ENCODE measurements at regions not wholly inside any gene's neighbourhood (a gene's known extent, or its start where the extent isn't known, plus 50 kb on each side); places are given as distances from the start of the nearest gene placed in this dataset.
A peak's percentile ranks its signal among the peaks of the same experiment; 100 is the strongest.

GRCh38 chr12:72110937-72111650 is 161.1 kb upstream of the TRHDE start:
- no peak overlapping the region for H3K9ac ChIP-seq (ENCODE audit: insufficient read depth, low read length)
- no peaks in the 10 kb centered on the region for H3K27me3 ChIP-seq (ENCODE audit: control insufficient read depth, insufficient read depth, low read length)
- no peaks in the 10 kb centered on the region for H4K20me1 ChIP-seq (ENCODE audit: control insufficient read depth, extremely low read depth, insufficient read depth, low read length)
- DNase-seq (ENCODE audit: low read depth in 2 of 2) = no peak
- no peaks in the 10 kb centered on the region for H3K4me1 ChIP-seq (ENCODE audit: control insufficient read depth, extremely low read depth, insufficient read depth, low read length)
- H3K27ac ChIP-seq (ENCODE audit: insufficient read depth, low read length) = no peak overlapping the region
- no peaks in the 10 kb centered on the region for H3K36me3 ChIP-seq (ENCODE audit: control insufficient read depth, insufficient read depth, low read length)
- no peaks in the 10 kb centered on the region for H3K9me3 ChIP-seq (ENCODE audit: control insufficient read depth, insufficient read depth, low read depth, low read length)
- H3K79me2 ChIP-seq (ENCODE audit: control insufficient read depth, insufficient read depth, low read length) = no peaks in the 10 kb centered on the region
- H3K4me2 ChIP-seq (ENCODE audit: extremely low read depth, insufficient read depth, low read length) = no peak overlapping the region
- no peak overlapping the region for H3K4me3 ChIP-seq (replicated peaks in 1 of 4; ENCODE audit: control extremely low read depth in 1 of 4, insufficient read depth in 1 of 4, low read depth in 3 of 4, low read length in 4 of 4)
- H2AFZ ChIP-seq (ENCODE audit: low read length) = no peak overlapping the region
- no peak for TF ChIP-seq EZH2 (IDR thresholded peaks at IDR 0.05; ENCODE audit: low read length, missing control alignments)
- no peak for TF ChIP-seq CTCF (conservative IDR thresholded peaks at IDR 0.05 in 1 of 2, IDR thresholded peaks at IDR 0.05 in 1 of 2; ENCODE audit: low read depth in 1 of 2, low read length in 2 of 2)

DNA sequence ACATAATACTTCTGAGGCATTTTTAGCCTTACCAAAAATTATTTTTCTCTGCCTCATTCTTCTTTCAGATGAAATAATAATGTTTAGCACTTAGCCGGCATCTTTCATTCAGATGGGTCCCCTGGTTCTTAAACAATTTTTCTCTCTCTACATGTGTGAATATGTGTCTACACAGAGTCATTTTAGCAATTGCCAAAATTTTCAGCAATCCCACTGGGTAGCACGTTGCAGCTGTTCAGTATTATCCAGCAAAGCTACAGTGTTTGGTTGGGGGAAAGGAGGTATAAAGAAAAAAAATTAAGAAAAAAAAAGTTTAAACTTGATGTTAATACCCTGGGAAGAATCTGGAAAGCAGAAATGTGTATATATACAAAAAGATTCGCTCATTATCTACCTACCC is 160.5 kb upstream of the TRHDE start:
- Histone ChIP-seq H3K27ac (ENCODE audit: insufficient read depth, low read length) (no peak overlapping the region), H3K79me2 (ENCODE audit: control insufficient read depth, insufficient read depth, low read length) (no peaks in the 10 kb centered on the region), H2AFZ (ENCODE audit: low read length) (no peak overlapping the region), H3K9me3 (ENCODE audit: control insufficient read depth, insufficient read depth, low read depth, low read length) (no peaks in the 10 kb centered on the region), H3K4me1 (ENCODE audit: control insufficient read depth, extremely low read depth, insufficient read depth, low read length) (no peaks in the 10 kb centered on the region), H3K27me3 (ENCODE audit: control insufficient read depth, insufficient read depth, low read length) (no peaks in the 10 kb centered on the region), H3K4me2 (ENCODE audit: extremely low read depth, insufficient read depth, low read length) (no peak overlapping the region), H3K36me3 (ENCODE audit: control insufficient read depth, insufficient read depth, low read length) (no peaks in the 10 kb centered on the region), H4K20me1 (ENCODE audit: control insufficient read depth, extremely low read depth, insufficient read depth, low read length) (no peaks in the 10 kb centered on the region), H3K4me3 (replicated peaks in 1 of 4; ENCODE audit: control extremely low read depth in 1 of 4, insufficient read depth in 1 of 4, low read depth in 3 of 4, low read length in 4 of 4) (no peak overlapping the region), H3K9ac (ENCODE audit: insufficient read depth, low read length) (no peak overlapping the region)
- no peak for TF ChIP-seq CTCF (conservative IDR thresholded peaks at IDR 0.05 in 1 of 2, IDR thresholded peaks at IDR 0.05 in 1 of 2; ENCODE audit: low read depth in 1 of 2, low read length in 2 of 2)
- no peak for TF ChIP-seq EZH2 (IDR thresholded peaks at IDR 0.05; ENCODE audit: low read length, missing control alignments)
- no peak for DNase-seq (ENCODE audit: low read depth in 2 of 2)

- no peak overlapping the region for H3K4me2 ChIP-seq (ENCODE audit: extremely low read depth, insufficient read depth, low read length)
- peak in 1 of 2 donors; percentile 20 for TF ChIP-seq CTCF (conservative IDR thresholded peaks at IDR 0.05 in 1 of 2, IDR thresholded peaks at IDR 0.05 in 1 of 2; ENCODE audit: low read depth in 1 of 2, low read length in 2 of 2)
- TF ChIP-seq EZH2 (IDR thresholded peaks at IDR 0.05; ENCODE audit: low read length, missing control alignments) = no peak
- no peaks in the 10 kb centered on the region for H3K79me2 ChIP-seq (ENCODE audit: control insufficient read depth, insufficient read depth, low read length)
- no peaks in the 10 kb centered on the region for H4K20me1 ChIP-seq (ENCODE audit: control insufficient read depth, extremely low read depth, insufficient read depth, low read length)
- H3K36me3 ChIP-seq (ENCODE audit: control insufficient read depth, insufficient read depth, low read length) = no peaks in the 10 kb centered on the region
- H2AFZ ChIP-seq (ENCODE audit: low read length) = no peak overlapping the region
- DNase-seq (ENCODE audit: low read depth in 2 of 2) = peak in 1 of 2 donors; percentile 15
- H3K27ac ChIP-seq (ENCODE audit: insufficient read depth, low read length) = no peak overlapping the region
- no peaks in the 10 kb centered on the region for H3K9me3 ChIP-seq (ENCODE audit: control insufficient read depth, insufficient read depth, low read depth, low read length)
- no peak overlapping the region for H3K4me3 ChIP-seq (replicated peaks in 1 of 4; ENCODE audit: control extremely low read depth in 1 of 4, insufficient read depth in 1 of 4, low read depth in 3 of 4, low read length in 4 of 4)
- H3K27me3 ChIP-seq (ENCODE audit: control insufficient read depth, insufficient read depth, low read length) = no peaks in the 10 kb centered on the region
- H3K9ac ChIP-seq (ENCODE audit: insufficient read depth, low read length) = no peak overlapping the region
- no peaks in the 10 kb centered on the region for H3K4me1 ChIP-seq (ENCODE audit: control insufficient read depth, extremely low read depth, insufficient read depth, low read length)
Measured at GRCh38 chr12:72133497-72134055, 138.6 kb upstream of the TRHDE start.

All from fibroblast of lung (primary cell).